A549 (cell line): ENCODE measurements at regions not wholly inside any gene's neighbourhood (a gene's known extent, or its start where the extent isn't known, plus 50 kb on each side); places are given as distances from the start of the nearest gene placed in this dataset.

ENCODE experiments used
- ATAC-seq, 2 experiments: fragments of 200-7000 bp in 1 of 2; fragments of >200 bp in 1 of 2; cut with Nextera tagmentation in 1 of 2; cut with Tn5 transposase in 1 of 2; 3 replicates each; pipeline versions ENCODE4 v1.8.0 to v1.9.1; 2018 to 2020; ENCODE audit warnings: mild to moderate bottlenecking in 1 of 2, moderate library complexity in 1 of 2
- CTCF ChIA-PET: fragments of 300-600 bp; sonication (Branson Sonifier 250); formaldehyde crosslinking; extraction: SDS; loops from one replicate; lab custom pipeline; 2021; ENCODE audit warnings: antibody characterized with exemption, inconsistent platforms; lab: Yijun Ruan, JAX
- POLR2A ChIA-PET: fragments of 350-600 bp; formaldehyde crosslinking; extraction: SDS; loops from one replicate; lab custom pipeline; 2021; ENCODE audit warnings: antibody characterized with exemption, inconsistent platforms; lab: Yijun Ruan, JAX
- DNase-seq, 2 experiments: peaks; one replicate each; pipeline versions ENCODE4 v3.0.0 to v3.0.0-alpha.2; 2011 to 2016; ENCODE audit warnings: low read depth in 1 of 2, low spot score in 1 of 2
- FAIRE-seq: peaks from 2 replicates; lab custom pipeline; 2011; peaks lifted over from hg19 to GRCh38; lab: Jason Lieb, UNC
- H3K27ac ChIP-seq, 2 experiments: fragments of >200 bp; sonication (Bioruptor Twin); formaldehyde crosslinking; 3 replicates each; pipeline ENCODE4 v1.5.1; 2016 to 2017
- H3K4me1 ChIP-seq: fragments of >200 bp; sonication (Bioruptor Twin); formaldehyde crosslinking; 3 replicates; pipeline ENCODE4 v1.6.1; 2016
- H3K4me2 ChIP-seq: fragments of >200 bp; sonication (Bioruptor Twin); formaldehyde crosslinking; 3 replicates; pipeline ENCODE4 v1.6.1; 2016
- H3K4me3 ChIP-seq: fragments of >200 bp; sonication (Bioruptor Twin); formaldehyde crosslinking; 3 replicates; pipeline ENCODE4 v1.5.1; 2016
- H3K9me3 ChIP-seq: fragments of >200 bp; sonication (Bioruptor Twin); formaldehyde crosslinking; 3 replicates; pipeline ENCODE4 v1.6.1; 2016
- CEBPB ChIP-seq, 2 experiments: fragments of >200 bp in 1 of 2; sonication (Bioruptor Twin) in 1 of 2; formaldehyde crosslinking in 1 of 2; IDR thresholded peaks; 2 replicates each; pipeline ENCODE4 v1.6.1; 2012 to 2016
- CHD2 ChIP-seq: fragments of 150-350 bp; IDR thresholded peaks from 2 replicates; pipeline ENCODE4 v1.6.1; 2014; ENCODE audit warnings: low read length; ENCODE audit not compliant: partially characterized antibody
- CHD4 ChIP-seq: fragments of 200-600 bp; sonication (generic); IDR thresholded peaks from 2 replicates; pipeline ENCODE4 v1.6.1; 2016; ENCODE audit warnings: antibody characterized with exemption, mild to moderate bottlenecking, borderline replicate concordance
- CTCF ChIP-seq: fragments of >200 bp; sonication (Bioruptor Twin); formaldehyde crosslinking; IDR thresholded peaks from 3 replicates; pipeline ENCODE4 v1.5.1; 2016
- E2F6 ChIP-seq: IDR thresholded peaks from 2 replicates; pipeline ENCODE4 v1.6.1; 2012; ENCODE audit warnings: low read depth, borderline replicate concordance
- ESRRA ChIP-seq: fragments of 150-350 bp; IDR thresholded peaks from 2 replicates; pipeline ENCODE4 v1.6.1; 2014; ENCODE audit warnings: mild to moderate bottlenecking, low read length, borderline replicate concordance
- FOSB ChIP-seq: fragments of 250-450 bp; sonication (Bioruptor Pico); IDR thresholded peaks from 2 replicates; pipeline ENCODE4 v1.5.0; 2020; ENCODE audit warnings: mild to moderate bottlenecking, moderate library complexity
- FOSL2 ChIP-seq, 2 experiments: fragments of 450-650 bp in 1 of 2; fragments of >200 bp in 1 of 2; sonication (Bioruptor Twin) in 1 of 2; formaldehyde crosslinking; IDR thresholded peaks; 2 replicates each; pipeline versions ENCODE4 v1.5.0 to v1.6.1; 2016 to 2020; ENCODE audit warnings: mild to moderate bottlenecking in 1 of 2, moderate library complexity in 1 of 2
- HOXB13 ChIP-seq: fragments of 250-450 bp; sonication (Bioruptor Pico); IDR thresholded peaks from 2 replicates; pipeline ENCODE4 v1.5.0; 2020; ENCODE audit warnings: low read depth, mild to moderate bottlenecking, moderate library complexity
- KDM5A ChIP-seq: fragments of 200-600 bp; sonication (generic); IDR thresholded peaks from 2 replicates; pipeline ENCODE4 v1.6.1; 2016; ENCODE audit warnings: antibody characterized with exemption, mild to moderate bottlenecking
- MAX ChIP-seq: IDR thresholded peaks from 2 replicates; pipeline ENCODE4 v1.6.1; 2012
- MAZ ChIP-seq: fragments of 150-350 bp; IDR thresholded peaks from 2 replicates; pipeline ENCODE4 v1.6.1; 2014; ENCODE audit warnings: antibody characterized with exemption, low read depth, low read length, borderline replicate concordance
- MYC ChIP-seq: IDR thresholded peaks from 2 replicates; pipeline ENCODE4 v1.6.1; 2012; ENCODE audit warnings: mild to moderate bottlenecking, inconsistent platforms, low read length, improper control_type of control experiment, borderline replicate concordance
- NPAS2 ChIP-seq: fragments of 250-450 bp; sonication (Bioruptor Pico); IDR thresholded peaks from 2 replicates; pipeline ENCODE4 v1.8.0; 2022; ENCODE audit warnings: mild to moderate bottlenecking, moderate library complexity, borderline replicate concordance
- PBX3 ChIP-seq: IDR thresholded peaks from 2 replicates; pipeline ENCODE4 v1.6.1; 2012
- PHF8 ChIP-seq: fragments of 200-600 bp; sonication (generic); IDR thresholded peaks from 2 replicates; pipeline ENCODE4 v1.6.1; 2016; ENCODE audit warnings: low read depth, mild to moderate bottlenecking, antibody characterized with exemption, moderate library complexity, borderline replicate concordance
- RARB ChIP-seq: fragments of 250-450 bp; sonication (Bioruptor Pico); IDR thresholded peaks from 2 replicates; pipeline ENCODE4 v1.8.0; 2021; ENCODE audit warnings: mild to moderate bottlenecking, moderate library complexity
- RCOR1 ChIP-seq: fragments of 150-350 bp; IDR thresholded peaks from 2 replicates; pipeline ENCODE4 v1.6.1; 2014; ENCODE audit warnings: antibody characterized with exemption, low read length, low read depth
- RNF2 ChIP-seq: fragments of 200-600 bp; sonication (generic); IDR thresholded peaks from 2 replicates; pipeline ENCODE4 v1.6.1; 2016; ENCODE audit warnings: low read depth, mild to moderate bottlenecking, antibody characterized with exemption, moderate library complexity, borderline replicate concordance
- SMC3 ChIP-seq: fragments of >200 bp; sonication (Bioruptor Twin); formaldehyde crosslinking; IDR thresholded peaks from 3 replicates; pipeline ENCODE4 v1.6.1; 2018; ENCODE audit warnings: inconsistent platforms
- SREBF2 ChIP-seq: fragments of 450-650 bp; IDR thresholded peaks from 2 replicates; pipeline ENCODE4 v1.6.1; 2014; ENCODE audit warnings: mild to moderate bottlenecking, moderate library complexity
- TFCP2L1 ChIP-seq: fragments of 250-450 bp; sonication (Bioruptor Pico); IDR thresholded peaks from 2 replicates; pipeline ENCODE4 v1.5.0; 2021; ENCODE audit warnings: mild to moderate bottlenecking
- USF2 ChIP-seq: fragments of 450-650 bp; IDR thresholded peaks from 2 replicates; pipeline ENCODE4 v1.6.1; 2014; ENCODE audit warnings: antibody characterized with exemption
- ZFP36 ChIP-seq: fragments of 450-650 bp; IDR thresholded peaks from 2 replicates; pipeline ENCODE4 v1.6.1; 2014; ENCODE audit warnings: borderline replicate concordance; ENCODE audit not compliant: partially characterized antibody
- ZSCAN20 ChIP-seq: fragments of 250-450 bp; sonication (Bioruptor Pico); IDR thresholded peaks from 2 replicates; pipeline ENCODE4 v1.8.0; 2022; ENCODE audit warnings: mild to moderate bottlenecking, moderate library complexity
- WGBS: methylation state at CpG from one replicate; pipeline ENCODE4 v1.1.6; 2017; ENCODE audit errors: missing lambda C conversion rate; 5-methylcytosine and 5-hydroxymethylcytosine counted together
- TF ChIP-seq, protein P1 (sequence below): fragments of 250-450 bp; sonication (Bioruptor Pico); IDR thresholded peaks from 2 replicates; pipeline ENCODE4 v1.5.0; 2021; ENCODE audit warnings: mild to moderate bottlenecking, moderate library complexity, borderline replicate concordance

GRCh38 chr5:72619251-72619650, 112.0 kb upstream of the ZNF366 start:
- TF ChIP-seq CEBPB (IDR thresholded peaks at IDR 0.05) (no peak), TFCP2L1 (CRISPR knock-in tag) (no peak), KDM5A (no peak), SREBF2 (no peak), HOXB13 (CRISPR knock-in tag) (no peak), PBX3 (no peak), RNF2 (no peak), PHF8 (no peak), CHD4 (no peak), FOSL2 (IDR thresholded peaks at IDR 0.05) (no peak), FOSL2 (CRISPR knock-in tag; IDR thresholded peaks at IDR 0.05) (no peak), RCOR1 (no peak)
- FAIRE-seq, result no peak
- H3K4me2 ChIP-seq, result no peak overlapping the region
- WGBS, result 81% methylated on average over 2 of the region's 2 CpGs
- ChIA-PET CTCF (interaction anchor here (0.7 to 1.3 kb wide), 2 partner anchors 9 to 253 kb away, joined by 3 to 4 read pairs; no protein-coding TSS in a partner anchor), POLR2A (no interaction called here)
- no peak overlapping the region for H3K27ac ChIP-seq
- H3K4me3 ChIP-seq, result no peak overlapping the region
- H3K9me3 ChIP-seq, result no peaks in the 10 kb centered on the region
- ATAC-seq, result no peak
- H3K4me1 ChIP-seq, result peaks cover 1% of the 10 kb centered on the region; the same call in 1 of the 3 replicates
- DNase-seq, result no peak

- no peaks in the 10 kb centered on the region for H3K9me3 ChIP-seq
- no peak for DNase-seq
- TF ChIP-seq SMC3 (no peak), MYC (no peak), CHD4 (no peak), MAX (no peak), RARB (CRISPR knock-in tag) (no peak), MAZ (no peak), CTCF (no peak), E2F6 (no peak), USF2 (no peak), ESRRA (no peak), ZFP36 (no peak), CHD2 (no peak), PBX3 (no peak), NPAS2 (CRISPR knock-in tag) (no peak), ZSCAN20 (CRISPR knock-in tag) (no peak), FOSB (CRISPR knock-in tag) (no peak)
- TF ChIP-seq, protein P1, sequence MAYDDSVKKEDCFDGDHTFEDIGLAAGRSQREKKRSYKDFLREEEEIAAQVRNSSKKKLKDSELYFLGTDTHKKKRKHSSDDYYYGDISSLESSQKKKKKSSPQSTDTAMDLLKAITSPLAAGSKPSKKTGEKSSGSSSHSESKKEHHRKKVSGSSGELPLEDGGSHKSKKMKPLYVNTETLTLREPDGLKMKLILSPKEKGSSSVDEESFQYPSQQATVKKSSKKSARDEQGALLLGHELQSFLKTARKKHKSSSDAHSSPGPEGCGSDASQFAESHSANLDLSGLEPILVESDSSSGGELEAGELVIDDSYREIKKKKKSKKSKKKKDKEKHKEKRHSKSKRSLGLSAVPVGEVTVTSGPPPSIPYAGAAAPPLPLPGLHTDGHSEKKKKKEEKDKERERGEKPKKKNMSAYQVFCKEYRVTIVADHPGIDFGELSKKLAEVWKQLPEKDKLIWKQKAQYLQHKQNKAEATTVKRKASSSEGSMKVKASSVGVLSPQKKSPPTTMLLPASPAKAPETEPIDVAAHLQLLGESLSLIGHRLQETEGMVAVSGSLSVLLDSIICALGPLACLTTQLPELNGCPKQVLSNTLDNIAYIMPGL (CRISPR knock-in tag), result no peak
- TF ChIP-seq, all 56 proteins: peak for 0
- Histone ChIP-seq H3K4me3 (no peak overlapping the region), H3K27ac (no peak overlapping the region), H3K4me1 (no peaks in the 10 kb centered on the region), H3K4me2 (no peak overlapping the region)
- 68% methylated on average over 4 of the region's 4 CpGs for WGBS
- no peak for FAIRE-seq
- no peak for ATAC-seq
- ChIA-PET POLR2A (no interaction called here), CTCF (no interaction called here)
Observed at GRCh38 chr5:72618708-72619107, 111.5 kb upstream of the ZNF366 start.
